BJ (cell line): ENCODE measurements at regions not wholly inside any gene's neighbourhood (a gene's known extent, or its start where the extent isn't known, plus 50 kb on each side); places are given as distances from the start of the nearest gene placed in this dataset.

ENCODE experiments used
- CTCF ChIA-PET: fragments of 350-600 bp; formaldehyde crosslinking; extraction: SDS; loops from one replicate; lab custom pipeline; 2021; ENCODE audit warnings: antibody characterized with exemption, inconsistent platforms; lab: Yijun Ruan, JAX
- POLR2A ChIA-PET: fragments of 300-600 bp; sonication (Branson Sonifier 250); formaldehyde crosslinking; extraction: SDS; loops from one replicate; lab custom pipeline; 2021; ENCODE audit warnings: antibody characterized with exemption; lab: Charles Lee
- DNase-seq: peaks from one replicate; pipeline ENCODE4 v3.0.0-alpha.2; 2011; ENCODE audit warnings: low read depth
- H3K27me3 ChIP-seq: 2 replicates; pipeline ENCODE4 v1.6.0; 2011; ENCODE audit warnings: low read length; ENCODE audit not compliant: control insufficient read depth, insufficient read depth
- H3K36me3 ChIP-seq: 2 replicates; pipeline ENCODE4 v1.5.1; 2011; ENCODE audit warnings: low read length; ENCODE audit not compliant: control insufficient read depth, insufficient read depth
- H3K4me3 ChIP-seq: 2 replicates; pipeline ENCODE4 v1.5.1; 2011; ENCODE audit warnings: low read depth, mild to moderate bottlenecking, control low read depth, low read length
- TF ChIP-seq, protein P1 (sequence below): IDR thresholded peaks from 2 replicates; pipeline ENCODE4 v1.5.1; 2011; ENCODE audit warnings: low read depth, mild to moderate bottlenecking, control low read depth, inconsistent platforms, low read length, moderate library complexity; ENCODE audit not compliant: insufficient read depth

GRCh38 chr4:180394730-180395129 lies 1848.5 kb upstream of the TENM3 start:
- no peak overlapping the region for H3K4me3 ChIP-seq
- no peaks in the 10 kb centered on the region for H3K27me3 ChIP-seq
- ChIA-PET POLR2A (no interaction called here), CTCF (no interaction called here)
- H3K36me3 ChIP-seq, result no peaks in the 10 kb centered on the region
- TF ChIP-seq, protein P1, sequence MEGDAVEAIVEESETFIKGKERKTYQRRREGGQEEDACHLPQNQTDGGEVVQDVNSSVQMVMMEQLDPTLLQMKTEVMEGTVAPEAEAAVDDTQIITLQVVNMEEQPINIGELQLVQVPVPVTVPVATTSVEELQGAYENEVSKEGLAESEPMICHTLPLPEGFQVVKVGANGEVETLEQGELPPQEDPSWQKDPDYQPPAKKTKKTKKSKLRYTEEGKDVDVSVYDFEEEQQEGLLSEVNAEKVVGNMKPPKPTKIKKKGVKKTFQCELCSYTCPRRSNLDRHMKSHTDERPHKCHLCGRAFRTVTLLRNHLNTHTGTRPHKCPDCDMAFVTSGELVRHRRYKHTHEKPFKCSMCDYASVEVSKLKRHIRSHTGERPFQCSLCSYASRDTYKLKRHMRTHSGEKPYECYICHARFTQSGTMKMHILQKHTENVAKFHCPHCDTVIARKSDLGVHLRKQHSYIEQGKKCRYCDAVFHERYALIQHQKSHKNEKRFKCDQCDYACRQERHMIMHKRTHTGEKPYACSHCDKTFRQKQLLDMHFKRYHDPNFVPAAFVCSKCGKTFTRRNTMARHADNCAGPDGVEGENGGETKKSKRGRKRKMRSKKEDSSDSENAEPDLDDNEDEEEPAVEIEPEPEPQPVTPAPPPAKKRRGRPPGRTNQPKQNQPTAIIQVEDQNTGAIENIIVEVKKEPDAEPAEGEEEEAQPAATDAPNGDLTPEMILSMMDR, result no peak
- DNase-seq, result no peak

DNA sequence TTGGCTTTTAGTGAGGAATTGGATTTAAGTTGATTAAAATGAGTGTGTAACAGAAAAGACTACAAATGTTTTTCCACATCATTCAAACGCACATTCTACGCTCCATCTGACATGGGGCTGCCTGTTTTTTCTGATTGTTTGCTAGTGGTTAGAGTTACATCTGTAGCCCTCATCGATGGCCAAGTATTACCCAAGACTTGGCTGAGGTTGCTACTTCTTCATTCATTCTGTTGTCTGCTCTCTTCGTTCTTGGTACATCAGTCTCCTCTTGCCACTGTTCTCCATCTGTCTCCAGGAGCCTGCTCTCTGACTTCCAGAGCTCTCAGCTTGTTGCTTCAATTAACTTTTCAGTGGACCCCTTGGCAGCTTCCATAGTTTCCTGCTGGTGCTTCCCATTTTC lies 1844.6 kb upstream of the TENM3 start:
- ChIA-PET POLR2A (no interaction called here), CTCF (no interaction called here)
- H3K4me3 ChIP-seq, result no peak overlapping the region
- DNase-seq, result no peak
- TF ChIP-seq, protein P1, result no peak
- H3K36me3 ChIP-seq, result no peaks in the 10 kb centered on the region
- no peaks in the 10 kb centered on the region for H3K27me3 ChIP-seq

DNA sequence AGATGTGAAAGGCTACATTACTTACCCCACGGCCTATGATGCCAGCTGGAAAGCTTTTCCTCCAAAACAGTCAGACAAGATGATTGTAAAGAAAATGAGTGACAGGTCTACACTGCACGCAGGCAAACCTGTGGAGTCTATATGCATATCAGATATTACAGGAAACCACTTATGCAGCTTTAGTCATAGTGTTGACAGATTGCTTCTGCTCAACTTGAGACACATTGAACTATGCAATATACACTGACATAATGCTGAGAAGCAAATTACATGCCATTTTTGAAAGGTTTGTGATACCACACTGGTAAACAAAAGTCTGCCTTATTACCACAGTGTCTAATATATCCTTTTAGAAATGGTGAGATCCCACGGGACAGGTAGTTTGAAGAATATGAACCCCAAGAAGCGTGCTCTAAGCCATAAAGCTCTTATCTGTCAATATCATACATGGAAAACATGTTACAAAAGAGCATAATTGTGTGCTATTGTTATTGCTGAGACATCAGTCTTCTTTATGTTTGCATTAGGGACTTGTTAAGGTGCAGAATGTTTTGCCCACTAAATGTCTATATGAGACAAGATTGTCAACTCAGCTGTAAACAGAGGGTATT lies 1835.8 kb upstream of the TENM3 start:
- no peak for DNase-seq
- Histone ChIP-seq H3K27me3 (no peaks in the 10 kb centered on the region), H3K36me3 (no peaks in the 10 kb centered on the region), H3K4me3 (no peak overlapping the region)
- ChIA-PET POLR2A (no interaction called here), CTCF (no interaction called here)
- TF ChIP-seq, protein P1, result no peak

- ChIA-PET CTCF (no interaction called here), POLR2A (no interaction called here)
- Histone ChIP-seq H3K4me3 (no peak overlapping the region), H3K27me3 (no peaks in the 10 kb centered on the region), H3K36me3 (no peaks in the 10 kb centered on the region)
- TF ChIP-seq, protein P1, result no peak
- DNase-seq, result no peak
Observed at GRCh38 chr4:180418819-180419531, 1824.2 kb upstream of the TENM3 start.

GRCh38 chr4:180422989-180423711 lies 1820.1 kb upstream of the TENM3 start:
- H3K4me3 ChIP-seq, result no peak overlapping the region
- ChIA-PET CTCF (no interaction called here), POLR2A (no interaction called here)
- H3K27me3 ChIP-seq, result no peaks in the 10 kb centered on the region
- H3K36me3 ChIP-seq, result no peaks in the 10 kb centered on the region
- TF ChIP-seq, protein P1, result no peak
- DNase-seq, result no peak
